ENCODE measurements at regions not wholly inside any gene's neighbourhood (a gene's known extent, or its start where the extent isn't known, plus 50 kb on each side); places are given as distances from the start of the nearest gene placed in this dataset.

DNA sequence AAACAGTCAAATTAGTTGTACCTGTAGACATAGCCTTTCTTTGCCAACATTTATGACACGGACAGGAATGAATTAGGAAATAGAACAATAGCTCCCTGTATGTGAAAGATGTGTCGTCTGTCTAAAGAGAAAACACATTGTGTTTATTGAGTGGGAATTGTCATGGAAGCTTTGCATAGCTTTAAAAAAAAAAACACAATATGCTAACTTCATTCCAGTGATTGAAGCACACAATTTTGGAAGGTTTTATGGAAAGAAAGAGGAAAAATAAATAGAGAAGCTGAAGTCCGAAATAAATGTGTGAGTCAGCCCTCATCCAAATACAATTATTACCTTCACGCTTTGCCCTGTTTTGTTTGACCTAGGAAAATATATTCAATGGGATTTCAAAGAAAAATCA, 1095.7 kb downstream of the TSN start:
- TF ChIP-seq EZH2 (IDR thresholded peaks at IDR 0.05) (no peak), EZH2phosphoT487 (IDR thresholded peaks at IDR 0.05) (no peak)
- TF ChIP-seq, protein P1, sequence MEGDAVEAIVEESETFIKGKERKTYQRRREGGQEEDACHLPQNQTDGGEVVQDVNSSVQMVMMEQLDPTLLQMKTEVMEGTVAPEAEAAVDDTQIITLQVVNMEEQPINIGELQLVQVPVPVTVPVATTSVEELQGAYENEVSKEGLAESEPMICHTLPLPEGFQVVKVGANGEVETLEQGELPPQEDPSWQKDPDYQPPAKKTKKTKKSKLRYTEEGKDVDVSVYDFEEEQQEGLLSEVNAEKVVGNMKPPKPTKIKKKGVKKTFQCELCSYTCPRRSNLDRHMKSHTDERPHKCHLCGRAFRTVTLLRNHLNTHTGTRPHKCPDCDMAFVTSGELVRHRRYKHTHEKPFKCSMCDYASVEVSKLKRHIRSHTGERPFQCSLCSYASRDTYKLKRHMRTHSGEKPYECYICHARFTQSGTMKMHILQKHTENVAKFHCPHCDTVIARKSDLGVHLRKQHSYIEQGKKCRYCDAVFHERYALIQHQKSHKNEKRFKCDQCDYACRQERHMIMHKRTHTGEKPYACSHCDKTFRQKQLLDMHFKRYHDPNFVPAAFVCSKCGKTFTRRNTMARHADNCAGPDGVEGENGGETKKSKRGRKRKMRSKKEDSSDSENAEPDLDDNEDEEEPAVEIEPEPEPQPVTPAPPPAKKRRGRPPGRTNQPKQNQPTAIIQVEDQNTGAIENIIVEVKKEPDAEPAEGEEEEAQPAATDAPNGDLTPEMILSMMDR (IDR thresholded peaks at IDR 0.05) = no peak

Data from neural progenitor cell (in vitro differentiated cells).